ACC112 (cell line): ENCODE measurements at regions not wholly inside any gene's neighbourhood (a gene's known extent, or its start where the extent isn't known, plus 50 kb on each side); places are given as distances from the start of the nearest gene placed in this dataset.
A peak's percentile ranks its signal among the peaks of the same experiment; 100 is the strongest.

Source experiments
- H2AFZ ChIP-seq: fragments of 200-600 bp; sonication (generic); one replicate; pipeline ENCODE4 v1.6.0; 2017; ENCODE audit warnings: antibody characterized with exemption, low read length; ENCODE audit not compliant: unreplicated experiment
- H3K27ac ChIP-seq: fragments of 200-600 bp; sonication (generic); 2 replicates; pipeline ENCODE4 v1.5.1; 2014; ENCODE audit warnings: low read depth, mild to moderate bottlenecking, antibody characterized with exemption, low read length, moderate library complexity
- H3K27me3 ChIP-seq: fragments of 200-600 bp; sonication (generic); 2 replicates; pipeline ENCODE4 v1.6.1; 2014; ENCODE audit warnings: mild to moderate bottlenecking, antibody characterized with exemption, low read length, moderate library complexity, mixed read lengths; ENCODE audit not compliant: insufficient read depth
- H3K36me3 ChIP-seq: fragments of 200-600 bp; sonication (generic); 2 replicates; pipeline ENCODE4 v1.6.1; 2016; ENCODE audit warnings: mild to moderate bottlenecking, antibody characterized with exemption, low read length, moderate library complexity, mixed read lengths; ENCODE audit not compliant: insufficient read depth
- H3K4me1 ChIP-seq: fragments of 200-600 bp; sonication (generic); one replicate; pipeline ENCODE4 v1.6.1; 2016; ENCODE audit warnings: low read length, mixed read lengths; ENCODE audit not compliant: insufficient read depth, unreplicated experiment, control insufficient read depth
- H3K4me3 ChIP-seq: fragments of 200-600 bp; sonication (generic); 2 replicates; pipeline ENCODE4 v1.5.1; 2014; ENCODE audit warnings: mild to moderate bottlenecking, low read depth, low read length
- H3K79me2 ChIP-seq: fragments of 200-600 bp; sonication (generic); one replicate; pipeline ENCODE4 v1.6.0; 2016; ENCODE audit warnings: low read length; ENCODE audit not compliant: control insufficient read depth, unreplicated experiment, insufficient read depth

DNA sequence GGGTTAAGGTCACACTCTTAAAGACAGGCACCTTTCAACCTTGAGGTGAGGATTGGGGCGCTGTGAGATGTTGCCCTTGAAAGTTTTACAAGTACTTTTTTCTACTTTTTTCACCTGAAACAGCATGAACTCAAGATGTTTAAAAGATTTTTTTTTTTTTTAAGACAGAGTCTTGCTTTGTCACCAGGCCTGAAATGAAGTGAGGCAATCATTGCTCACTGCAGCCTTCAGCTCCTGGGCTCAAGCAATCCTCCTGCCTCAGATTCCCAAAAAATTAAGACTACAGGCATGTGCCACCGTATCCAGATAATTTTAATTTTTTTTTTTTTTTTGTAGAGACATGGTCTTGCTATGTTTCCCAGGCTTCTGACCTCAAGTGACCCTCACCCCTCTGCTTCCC is 243.9 kb downstream of the DIO2 start:
- Histone ChIP-seq H3K27ac (peak overlapping the region; percentile 8; the same call in 1 of the 2 replicates), H3K36me3 (no peaks in the 10 kb centered on the region), H3K4me1 (no peaks in the 10 kb centered on the region), H3K79me2 (no peaks in the 10 kb centered on the region), H3K4me3 (no peak overlapping the region), H2AFZ (no peak overlapping the region), H3K27me3 (no peaks in the 10 kb centered on the region)

GRCh38 chr14:79967001-79967400 is 244.3 kb downstream of the DIO2 start:
- Histone ChIP-seq H3K4me3 (no peak overlapping the region), H2AFZ (no peak overlapping the region), H3K27me3 (no peaks in the 10 kb centered on the region), H3K79me2 (no peaks in the 10 kb centered on the region), H3K27ac (peak overlapping the region; percentile 8; the same call in 1 of the 2 replicates), H3K4me1 (no peaks in the 10 kb centered on the region), H3K36me3 (no peaks in the 10 kb centered on the region)

DNA sequence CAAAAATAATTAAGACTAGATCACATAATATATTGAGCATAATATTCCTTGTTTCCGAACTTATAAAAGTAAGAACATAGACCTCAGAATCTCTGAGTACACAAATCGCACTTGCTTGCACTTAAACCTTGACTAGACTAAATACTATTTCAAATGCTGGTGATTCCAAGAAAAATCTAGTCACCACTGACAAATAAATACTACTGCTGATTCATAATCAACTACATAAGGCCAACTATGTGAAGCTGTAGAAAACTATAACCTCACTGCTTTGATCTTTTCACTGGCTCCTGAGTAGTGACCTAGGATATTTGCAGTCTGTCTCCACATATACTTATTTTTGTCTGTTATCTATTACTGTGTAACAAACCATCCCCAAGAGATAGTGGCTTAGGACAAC is 245.4 kb downstream of the DIO2 start:
- no peak overlapping the region for H2AFZ ChIP-seq
- H3K27ac ChIP-seq, result no peak overlapping the region
- H3K4me3 ChIP-seq, result no peak overlapping the region
- H3K4me1 ChIP-seq, result no peaks in the 10 kb centered on the region
- H3K27me3 ChIP-seq, result no peaks in the 10 kb centered on the region
- no peaks in the 10 kb centered on the region for H3K36me3 ChIP-seq
- no peaks in the 10 kb centered on the region for H3K79me2 ChIP-seq

- Histone ChIP-seq H3K27me3 (no peaks in the 10 kb centered on the region), H3K4me1 (no peaks in the 10 kb centered on the region), H3K27ac (no peak overlapping the region), H2AFZ (no peak overlapping the region), H3K36me3 (no peaks in the 10 kb centered on the region), H3K79me2 (no peaks in the 10 kb centered on the region), H3K4me3 (no peak overlapping the region)
Observed at GRCh38 chr14:79961197-79961596, 250.1 kb downstream of the DIO2 start.

DNA sequence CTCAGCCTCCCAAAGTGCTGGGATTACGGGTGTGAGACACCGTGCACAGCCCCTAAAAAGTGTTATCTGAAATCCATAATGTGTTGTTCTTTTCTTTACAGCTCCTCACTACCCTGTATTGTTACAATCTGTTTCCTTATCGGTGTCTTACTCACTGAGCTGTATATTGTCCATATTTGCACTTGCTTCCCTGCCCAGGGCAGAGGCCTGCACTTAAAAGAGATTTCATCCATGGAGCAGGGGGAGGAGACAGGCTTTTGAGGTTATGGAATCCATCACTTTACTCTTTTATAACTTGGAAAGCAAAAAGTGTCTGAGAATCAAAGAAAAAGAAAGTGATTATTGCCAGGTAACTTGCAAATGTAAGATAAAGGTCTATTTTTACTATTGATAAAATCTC is 251.0 kb downstream of the DIO2 start:
- Histone ChIP-seq H3K4me1 (no peaks in the 10 kb centered on the region), H3K4me3 (no peak overlapping the region), H3K27ac (no peak overlapping the region), H2AFZ (no peak overlapping the region), H3K27me3 (no peaks in the 10 kb centered on the region), H3K79me2 (no peaks in the 10 kb centered on the region), H3K36me3 (no peaks in the 10 kb centered on the region)

- Histone ChIP-seq H3K79me2 (no peaks in the 10 kb centered on the region), H3K27ac (no peak overlapping the region), H3K4me3 (no peak overlapping the region), H2AFZ (no peak overlapping the region), H3K27me3 (no peaks in the 10 kb centered on the region), H3K36me3 (no peaks in the 10 kb centered on the region), H3K4me1 (no peaks in the 10 kb centered on the region)
Observed at GRCh38 chr14:79951572-79951971, 259.7 kb downstream of the DIO2 start.

DNA sequence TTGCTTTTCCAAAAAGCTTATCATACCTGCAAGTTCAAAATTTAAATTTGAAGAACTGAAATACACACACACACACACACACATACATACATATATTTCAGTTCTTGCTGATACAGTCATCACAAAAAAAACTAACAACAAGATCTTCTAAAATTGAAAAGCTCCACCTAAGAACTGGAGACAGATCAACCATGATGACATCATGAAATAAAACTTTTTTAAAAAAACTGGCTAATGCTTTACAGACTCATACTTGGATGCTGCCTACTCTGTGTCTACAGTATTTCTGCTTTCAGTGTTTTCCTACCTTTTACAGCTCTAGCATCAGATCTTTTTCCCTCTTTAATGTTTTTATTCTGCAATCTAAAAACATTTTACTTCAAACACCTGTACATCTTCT is 261.4 kb downstream of the DIO2 start:
- Histone ChIP-seq H3K4me1 (no peaks in the 10 kb centered on the region), H3K4me3 (no peak overlapping the region), H3K79me2 (no peaks in the 10 kb centered on the region), H3K36me3 (no peaks in the 10 kb centered on the region), H3K27me3 (no peaks in the 10 kb centered on the region), H2AFZ (no peak overlapping the region), H3K27ac (no peak overlapping the region)

GRCh38 chr14:79947440-79948054 is 263.8 kb downstream of the DIO2 start:
- Histone ChIP-seq H3K27me3 (no peaks in the 10 kb centered on the region), H2AFZ (no peak overlapping the region), H3K27ac (no peak overlapping the region), H3K79me2 (no peaks in the 10 kb centered on the region), H3K4me3 (no peak overlapping the region), H3K36me3 (no peaks in the 10 kb centered on the region), H3K4me1 (no peaks in the 10 kb centered on the region)

- no peaks in the 10 kb centered on the region for H3K36me3 ChIP-seq
- H3K4me3 ChIP-seq, result no peak overlapping the region
- H3K27me3 ChIP-seq, result no peaks in the 10 kb centered on the region
- H3K79me2 ChIP-seq, result no peaks in the 10 kb centered on the region
- no peak overlapping the region for H3K27ac ChIP-seq
- no peak overlapping the region for H2AFZ ChIP-seq
- no peaks in the 10 kb centered on the region for H3K4me1 ChIP-seq
Observed at GRCh38 chr14:79939235-79939634, 272.1 kb downstream of the DIO2 start.

- no peaks in the 10 kb centered on the region for H3K79me2 ChIP-seq
- no peaks in the 10 kb centered on the region for H3K4me1 ChIP-seq
- no peak overlapping the region for H3K27ac ChIP-seq
- H3K4me3 ChIP-seq, result no peak overlapping the region
- H2AFZ ChIP-seq, result no peak overlapping the region
- no peaks in the 10 kb centered on the region for H3K27me3 ChIP-seq
- no peaks in the 10 kb centered on the region for H3K36me3 ChIP-seq
Observed at GRCh38 chr14:79938185-79938584, 273.1 kb downstream of the DIO2 start.

- H3K36me3 ChIP-seq, result no peaks in the 10 kb centered on the region
- H3K27ac ChIP-seq, result no peak overlapping the region
- H3K4me3 ChIP-seq, result no peak overlapping the region
- no peaks in the 10 kb centered on the region for H3K79me2 ChIP-seq
- no peaks in the 10 kb centered on the region for H3K27me3 ChIP-seq
- H3K4me1 ChIP-seq, result no peaks in the 10 kb centered on the region
- no peak overlapping the region for H2AFZ ChIP-seq
Observed at GRCh38 chr14:79937433-79937832, 273.9 kb downstream of the DIO2 start.
